WTC11 (cell line): ENCODE measurements at regions not wholly inside any gene's neighbourhood (a gene's known extent, or its start where the extent isn't known, plus 50 kb on each side); places are given as distances from the start of the nearest gene placed in this dataset.

Source experiments
- ATAC-seq: fragments of 200-7000 bp; cut with Tn5 transposase; 2 replicates; pipeline ENCODE4 v1.10.0; 2021; ENCODE audit warnings: mild to moderate bottlenecking, moderate library complexity
- CTCF ChIA-PET: fragments of 300-600 bp; sonication (Branson Sonifier 250); formaldehyde crosslinking; loops from one replicate; lab custom pipeline; 2021; ENCODE audit warnings: antibody characterized with exemption; lab: Charles Lee
- POLR2A ChIA-PET: fragments of 350-600 bp; sonication (Branson Sonifier 250); formaldehyde crosslinking; loops from one replicate; lab custom pipeline; 2021; ENCODE audit warnings: antibody characterized with exemption; lab: Charles Lee
- DNase-seq: peaks from one replicate; pipeline ENCODE4 v3.0.0; 2021; ENCODE audit warnings: low spot score
- H3K27ac Mint-ChIP-seq: 2 replicates; pipeline ENCODE4 v1.8.0; 2021; ENCODE audit warnings: mixed read lengths
- H3K27me3 Mint-ChIP-seq: 2 replicates; pipeline ENCODE4 v1.8.0; 2021; ENCODE audit warnings: low read depth, mild to moderate bottlenecking, moderate library complexity, mixed read lengths
- H3K36me3 Mint-ChIP-seq: 2 replicates; pipeline ENCODE4 v1.8.0; 2021; ENCODE audit warnings: mixed read lengths
- H3K4me1 Mint-ChIP-seq: 2 replicates; pipeline ENCODE4 v1.8.0; 2022; ENCODE audit warnings: mixed read lengths
- H3K4me3 Mint-ChIP-seq: 2 replicates; pipeline ENCODE4 v1.8.0; 2021; ENCODE audit warnings: mild to moderate bottlenecking, moderate library complexity, mixed read lengths
- H3K9me3 Mint-ChIP-seq: 2 replicates; pipeline ENCODE4 v1.8.0; 2021; ENCODE audit warnings: mixed read lengths
- CBFB ChIP-seq: sonication (generic); formaldehyde crosslinking; IDR thresholded peaks from 2 replicates; pipeline ENCODE4 v1.8.1; 2022; ENCODE audit warnings: mild to moderate bottlenecking, low read depth, missing genetic modification reagents
- JAZF1 ChIP-seq: fragments of 250-450 bp; sonication (Bioruptor Pico); IDR thresholded peaks from 2 replicates; pipeline ENCODE4 v1.9.0; 2021; ENCODE audit warnings: moderate library complexity, mild to moderate bottlenecking, inconsistent platforms
- KAT7 ChIP-seq: sonication (generic); formaldehyde crosslinking; IDR thresholded peaks from 2 replicates; pipeline ENCODE4 v1.8.1; 2023; ENCODE audit warnings: missing genetic modification reagents, mild to moderate bottlenecking, borderline replicate concordance
- MXD4 ChIP-seq: fragments of 250-450 bp; sonication (Bioruptor Pico); IDR thresholded peaks from 2 replicates; pipeline ENCODE4 v1.8.0; 2021; ENCODE audit warnings: mild to moderate bottlenecking, moderate library complexity, borderline replicate concordance
- NR1H2 ChIP-seq: sonication (generic); formaldehyde crosslinking; IDR thresholded peaks from 2 replicates; pipeline ENCODE4 v1.9.0; 2021; ENCODE audit warnings: mild to moderate bottlenecking, moderate library complexity, missing genetic modification reagents
- NR3C1 ChIP-seq: sonication (generic); formaldehyde crosslinking; conservative IDR thresholded peaks from 2 replicates; pipeline ENCODE4 v1.8.1; 2023; ENCODE audit warnings: low read depth, mild to moderate bottlenecking, missing genetic modification reagents
- RORB ChIP-seq: fragments of 250-450 bp; sonication (Bioruptor Pico); IDR thresholded peaks from 2 replicates; pipeline ENCODE4 v1.9.0; 2021; ENCODE audit warnings: mild to moderate bottlenecking
- ZNF121 ChIP-seq: sonication (generic); formaldehyde crosslinking; IDR thresholded peaks from 2 replicates; pipeline ENCODE4 v1.8.0; 2023; ENCODE audit warnings: missing genetic modification reagents
- ZNF219 ChIP-seq: sonication (generic); formaldehyde crosslinking; IDR thresholded peaks from 2 replicates; pipeline ENCODE4 v1.8.0; 2023; ENCODE audit warnings: missing genetic modification reagents, mild to moderate bottlenecking, borderline replicate concordance
- ZNF232 ChIP-seq: sonication (generic); formaldehyde crosslinking; IDR thresholded peaks from 2 replicates; pipeline ENCODE4 v1.8.0; 2022; ENCODE audit warnings: mild to moderate bottlenecking, missing genetic modification reagents
- ZNF317 ChIP-seq: sonication (generic); formaldehyde crosslinking; IDR thresholded peaks from 2 replicates; pipeline ENCODE4 v1.8.1; 2023; ENCODE audit warnings: low read depth, mild to moderate bottlenecking, moderate library complexity, missing genetic modification reagents, borderline replicate concordance
- ZNF396 ChIP-seq: fragments of 250-450 bp; sonication (Bioruptor Pico); IDR thresholded peaks from 2 replicates; pipeline ENCODE4 v1.8.0; 2021; ENCODE audit warnings: mild to moderate bottlenecking, moderate library complexity, borderline replicate concordance
- ZNF671 ChIP-seq: fragments of 250-450 bp; sonication (Bioruptor Pico); IDR thresholded peaks from 2 replicates; pipeline ENCODE4 v1.8.0; 2021; ENCODE audit warnings: mild to moderate bottlenecking
- TF ChIP-seq, protein P1 (sequence below): fragments of 250-450 bp; sonication (Bioruptor Pico); conservative IDR thresholded peaks from 2 replicates; pipeline ENCODE4 v1.9.0; 2021; ENCODE audit warnings: mild to moderate bottlenecking
- TF ChIP-seq, protein P2 (sequence below): fragments of 250-450 bp; sonication (Bioruptor Pico); IDR thresholded peaks from 2 replicates; pipeline ENCODE4 v1.8.0; 2021; ENCODE audit warnings: mild to moderate bottlenecking
- TF ChIP-seq, protein P3 (sequence below): sonication (generic); formaldehyde crosslinking; IDR thresholded peaks from 2 replicates; pipeline ENCODE4 v1.8.1; 2022; ENCODE audit warnings: mild to moderate bottlenecking, moderate library complexity, missing genetic modification reagents
- TF ChIP-seq, protein P4 (sequence below): fragments of 250-450 bp; sonication (Bioruptor Pico); IDR thresholded peaks from 2 replicates; pipeline ENCODE4 v1.9.0; 2021; ENCODE audit warnings: mild to moderate bottlenecking, borderline replicate concordance
- TF ChIP-seq, protein P5 (sequence below): fragments of 250-450 bp; sonication (Bioruptor Pico); IDR thresholded peaks from 2 replicates; pipeline ENCODE4 v1.9.0; 2021; ENCODE audit warnings: mild to moderate bottlenecking
- TF ChIP-seq, protein P6 (sequence below): fragments of 250-450 bp; sonication (Bioruptor Pico); IDR thresholded peaks from 2 replicates; pipeline ENCODE4 v2.1.2; 2022; ENCODE audit warnings: mild to moderate bottlenecking, moderate library complexity
- TF ChIP-seq, protein P7 (sequence below): sonication (generic); formaldehyde crosslinking; IDR thresholded peaks from 2 replicates; pipeline ENCODE4 v1.8.1; 2022; ENCODE audit warnings: low read depth, mild to moderate bottlenecking, moderate library complexity, missing genetic modification reagents, borderline replicate concordance

DNA sequence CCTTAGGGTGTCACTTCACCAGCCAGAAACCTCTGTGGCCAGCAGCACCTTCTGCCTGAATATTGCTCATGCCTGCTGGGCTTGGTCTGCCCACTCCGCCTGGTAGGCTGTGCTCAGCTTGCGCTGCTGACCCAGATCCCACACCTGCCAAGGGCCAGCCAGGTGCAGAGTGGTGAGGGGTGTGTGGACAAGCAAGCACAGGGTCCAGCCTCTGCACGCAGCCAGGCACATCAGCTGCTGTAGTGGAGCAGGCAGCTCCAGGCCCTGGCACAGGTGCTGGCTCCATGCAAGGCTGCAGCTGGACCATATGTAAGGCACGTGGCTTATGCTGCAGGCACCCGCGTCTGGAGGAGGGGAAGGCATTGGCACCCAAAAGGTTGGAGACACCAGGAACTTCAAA lies 567.4 kb downstream of the INHBA start:
- no peak overlapping the region for H3K4me3 Mint-ChIP-seq
- H3K9me3 Mint-ChIP-seq: no peaks in the 10 kb centered on the region
- no peak for DNase-seq
- peaks cover 21% of the 10 kb centered on the region for H3K4me1 Mint-ChIP-seq
- H3K27me3 Mint-ChIP-seq: no peaks in the 10 kb centered on the region
- H3K36me3 Mint-ChIP-seq: no peaks in the 10 kb centered on the region
- POLR2A ChIA-PET: no interaction called here
- ATAC-seq: no peak
- TF ChIP-seq, protein P1, sequence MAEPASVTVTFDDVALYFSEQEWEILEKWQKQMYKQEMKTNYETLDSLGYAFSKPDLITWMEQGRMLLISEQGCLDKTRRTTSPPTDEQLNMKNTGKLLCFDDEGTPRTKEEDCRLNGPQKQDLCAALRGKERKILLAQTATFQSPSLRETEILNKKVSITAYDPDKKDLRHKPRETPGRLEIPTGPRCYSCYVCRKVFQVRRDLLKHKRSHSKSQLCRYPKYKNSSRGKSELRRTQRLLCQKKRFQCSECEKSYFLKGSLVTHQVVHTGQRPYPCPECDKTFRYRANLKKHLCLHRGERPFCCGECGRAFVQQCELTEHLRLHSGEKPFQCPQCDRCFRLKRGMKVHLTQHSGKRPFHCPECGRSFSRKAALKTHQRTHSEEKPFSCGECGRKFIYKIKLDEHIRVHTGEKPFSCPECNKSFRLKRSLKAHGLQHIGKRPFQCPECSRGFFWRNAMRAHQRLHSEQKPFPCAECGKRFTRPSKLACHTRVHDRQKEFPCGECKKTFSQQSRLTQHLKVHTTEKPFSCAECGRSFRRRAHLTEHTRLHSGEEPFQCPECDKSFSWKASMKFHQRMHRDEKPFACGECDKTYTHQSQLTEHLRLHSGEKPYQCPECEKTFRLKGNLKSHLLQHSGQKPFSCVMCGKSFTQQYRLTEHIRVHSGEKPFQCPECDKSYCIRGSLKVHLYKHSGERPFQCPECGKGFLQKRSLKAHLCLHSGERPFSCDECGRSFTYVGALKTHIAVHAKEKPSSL (CRISPR knock-in tag): no peak
- TF ChIP-seq, protein P2, sequence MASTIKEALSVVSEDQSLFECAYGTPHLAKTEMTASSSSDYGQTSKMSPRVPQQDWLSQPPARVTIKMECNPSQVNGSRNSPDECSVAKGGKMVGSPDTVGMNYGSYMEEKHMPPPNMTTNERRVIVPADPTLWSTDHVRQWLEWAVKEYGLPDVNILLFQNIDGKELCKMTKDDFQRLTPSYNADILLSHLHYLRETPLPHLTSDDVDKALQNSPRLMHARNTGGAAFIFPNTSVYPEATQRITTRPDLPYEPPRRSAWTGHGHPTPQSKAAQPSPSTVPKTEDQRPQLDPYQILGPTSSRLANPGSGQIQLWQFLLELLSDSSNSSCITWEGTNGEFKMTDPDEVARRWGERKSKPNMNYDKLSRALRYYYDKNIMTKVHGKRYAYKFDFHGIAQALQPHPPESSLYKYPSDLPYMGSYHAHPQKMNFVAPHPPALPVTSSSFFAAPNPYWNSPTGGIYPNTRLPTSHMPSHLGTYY (CRISPR knock-in tag): no peak
- TF ChIP-seq NR1H2: no peak
- no peak for TF ChIP-seq ZNF671 (CRISPR knock-in tag)
- TF ChIP-seq ZNF396 (CRISPR knock-in tag): no peak
- TF ChIP-seq ZNF219: no peak
- no peak for TF ChIP-seq CBFB (CRISPR knock-in tag)
- TF ChIP-seq ZNF232 (CRISPR knock-in tag): no peak
- TF ChIP-seq, protein P3, sequence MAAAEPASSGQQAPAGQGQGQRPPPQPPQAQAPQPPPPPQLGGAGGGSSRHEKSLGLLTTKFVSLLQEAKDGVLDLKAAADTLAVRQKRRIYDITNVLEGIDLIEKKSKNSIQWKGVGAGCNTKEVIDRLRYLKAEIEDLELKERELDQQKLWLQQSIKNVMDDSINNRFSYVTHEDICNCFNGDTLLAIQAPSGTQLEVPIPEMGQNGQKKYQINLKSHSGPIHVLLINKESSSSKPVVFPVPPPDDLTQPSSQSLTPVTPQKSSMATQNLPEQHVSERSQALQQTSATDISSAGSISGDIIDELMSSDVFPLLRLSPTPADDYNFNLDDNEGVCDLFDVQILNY (CRISPR knock-in tag): no peak
- TF ChIP-seq, protein P4, sequence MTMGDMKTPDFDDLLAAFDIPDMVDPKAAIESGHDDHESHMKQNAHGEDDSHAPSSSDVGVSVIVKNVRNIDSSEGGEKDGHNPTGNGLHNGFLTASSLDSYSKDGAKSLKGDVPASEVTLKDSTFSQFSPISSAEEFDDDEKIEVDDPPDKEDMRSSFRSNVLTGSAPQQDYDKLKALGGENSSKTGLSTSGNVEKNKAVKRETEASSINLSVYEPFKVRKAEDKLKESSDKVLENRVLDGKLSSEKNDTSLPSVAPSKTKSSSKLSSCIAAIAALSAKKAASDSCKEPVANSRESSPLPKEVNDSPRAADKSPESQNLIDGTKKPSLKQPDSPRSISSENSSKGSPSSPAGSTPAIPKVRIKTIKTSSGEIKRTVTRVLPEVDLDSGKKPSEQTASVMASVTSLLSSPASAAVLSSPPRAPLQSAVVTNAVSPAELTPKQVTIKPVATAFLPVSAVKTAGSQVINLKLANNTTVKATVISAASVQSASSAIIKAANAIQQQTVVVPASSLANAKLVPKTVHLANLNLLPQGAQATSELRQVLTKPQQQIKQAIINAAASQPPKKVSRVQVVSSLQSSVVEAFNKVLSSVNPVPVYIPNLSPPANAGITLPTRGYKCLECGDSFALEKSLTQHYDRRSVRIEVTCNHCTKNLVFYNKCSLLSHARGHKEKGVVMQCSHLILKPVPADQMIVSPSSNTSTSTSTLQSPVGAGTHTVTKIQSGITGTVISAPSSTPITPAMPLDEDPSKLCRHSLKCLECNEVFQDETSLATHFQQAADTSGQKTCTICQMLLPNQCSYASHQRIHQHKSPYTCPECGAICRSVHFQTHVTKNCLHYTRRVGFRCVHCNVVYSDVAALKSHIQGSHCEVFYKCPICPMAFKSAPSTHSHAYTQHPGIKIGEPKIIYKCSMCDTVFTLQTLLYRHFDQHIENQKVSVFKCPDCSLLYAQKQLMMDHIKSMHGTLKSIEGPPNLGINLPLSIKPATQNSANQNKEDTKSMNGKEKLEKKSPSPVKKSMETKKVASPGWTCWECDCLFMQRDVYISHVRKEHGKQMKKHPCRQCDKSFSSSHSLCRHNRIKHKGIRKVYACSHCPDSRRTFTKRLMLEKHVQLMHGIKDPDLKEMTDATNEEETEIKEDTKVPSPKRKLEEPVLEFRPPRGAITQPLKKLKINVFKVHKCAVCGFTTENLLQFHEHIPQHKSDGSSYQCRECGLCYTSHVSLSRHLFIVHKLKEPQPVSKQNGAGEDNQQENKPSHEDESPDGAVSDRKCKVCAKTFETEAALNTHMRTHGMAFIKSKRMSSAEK (CRISPR knock-in tag): no peak
- TF ChIP-seq, protein P5, sequence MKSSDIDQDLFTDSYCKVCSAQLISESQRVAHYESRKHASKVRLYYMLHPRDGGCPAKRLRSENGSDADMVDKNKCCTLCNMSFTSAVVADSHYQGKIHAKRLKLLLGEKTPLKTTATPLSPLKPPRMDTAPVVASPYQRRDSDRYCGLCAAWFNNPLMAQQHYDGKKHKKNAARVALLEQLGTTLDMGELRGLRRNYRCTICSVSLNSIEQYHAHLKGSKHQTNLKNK (CRISPR knock-in tag): no peak
- TF ChIP-seq, all 79 proteins: peak for 0
- H3K27ac Mint-ChIP-seq: no peak overlapping the region
- CTCF ChIA-PET: interaction anchor here (0.8 kb wide), 1 partner anchor 576 kb away, joined by 3 read pairs; no protein-coding TSS in a partner anchor

DNA sequence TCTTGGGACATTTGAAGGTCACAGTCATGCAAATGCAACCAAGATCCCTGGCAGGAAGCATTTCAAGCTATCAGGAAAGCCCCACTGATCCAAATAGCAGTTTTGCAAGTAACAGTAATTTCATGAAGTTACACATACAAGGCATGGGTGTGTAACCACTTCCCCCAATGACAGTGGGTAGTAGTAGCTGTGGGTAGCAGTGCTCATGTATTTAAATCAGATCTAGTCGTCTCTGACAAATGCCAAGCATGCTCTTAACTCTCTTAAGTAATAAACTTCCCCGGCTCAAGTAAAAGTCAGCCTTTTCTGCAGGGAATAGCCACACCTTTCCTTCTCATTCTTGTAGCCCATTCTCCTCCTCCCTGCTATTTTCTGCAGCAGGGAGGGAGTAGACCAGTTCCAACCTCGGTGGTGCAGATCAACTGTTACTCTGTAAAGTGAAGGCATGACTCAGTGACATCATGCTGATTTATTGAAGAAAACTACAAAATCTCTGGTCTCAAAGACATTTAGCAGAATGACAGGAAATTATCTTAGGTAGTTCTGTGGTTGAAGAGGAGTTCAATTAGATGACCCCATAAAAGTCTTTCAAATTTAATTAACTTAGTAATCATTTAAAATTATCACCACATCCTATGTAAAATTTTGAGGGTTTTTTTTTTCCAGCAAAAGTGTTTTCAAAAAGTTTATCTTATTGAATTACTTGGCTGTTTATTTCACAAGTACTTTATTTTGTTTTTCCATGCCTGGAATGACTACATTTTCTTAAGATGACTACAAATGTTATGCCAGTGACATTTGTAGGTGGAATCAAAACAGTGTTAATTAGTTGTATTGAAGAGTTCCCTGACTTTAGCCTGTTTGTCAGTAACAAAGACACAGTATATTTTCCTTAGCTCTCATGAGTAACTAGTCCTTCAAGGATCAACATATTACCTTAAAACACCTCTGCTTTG lies 568.3 kb downstream of the INHBA start:
- H3K4me3 Mint-ChIP-seq: no peak overlapping the region
- ChIA-PET POLR2A (no interaction called here), CTCF (no interaction called here)
- no peaks in the 10 kb centered on the region for H3K36me3 Mint-ChIP-seq
- no peak for DNase-seq
- peaks cover 30% of the 10 kb centered on the region for H3K4me1 Mint-ChIP-seq
- no peak overlapping the region for H3K27ac Mint-ChIP-seq
- H3K9me3 Mint-ChIP-seq: no peaks in the 10 kb centered on the region
- no peak for ATAC-seq
- H3K27me3 Mint-ChIP-seq: no peaks in the 10 kb centered on the region
- no peak for TF ChIP-seq KAT7 (CRISPR knock-in tag)
- TF ChIP-seq ZNF317 (CRISPR knock-in tag): no peak
- no peak for TF ChIP-seq NR3C1 (CRISPR knock-in tag)
- no peak for TF ChIP-seq JAZF1 (CRISPR knock-in tag)
- no peak for TF ChIP-seq MXD4 (CRISPR knock-in tag)
- no peak for TF ChIP-seq RORB
- no peak for TF ChIP-seq ZNF121 (CRISPR knock-in tag)
- TF ChIP-seq ZNF396 (CRISPR knock-in tag): no peak
- TF ChIP-seq, protein P6, sequence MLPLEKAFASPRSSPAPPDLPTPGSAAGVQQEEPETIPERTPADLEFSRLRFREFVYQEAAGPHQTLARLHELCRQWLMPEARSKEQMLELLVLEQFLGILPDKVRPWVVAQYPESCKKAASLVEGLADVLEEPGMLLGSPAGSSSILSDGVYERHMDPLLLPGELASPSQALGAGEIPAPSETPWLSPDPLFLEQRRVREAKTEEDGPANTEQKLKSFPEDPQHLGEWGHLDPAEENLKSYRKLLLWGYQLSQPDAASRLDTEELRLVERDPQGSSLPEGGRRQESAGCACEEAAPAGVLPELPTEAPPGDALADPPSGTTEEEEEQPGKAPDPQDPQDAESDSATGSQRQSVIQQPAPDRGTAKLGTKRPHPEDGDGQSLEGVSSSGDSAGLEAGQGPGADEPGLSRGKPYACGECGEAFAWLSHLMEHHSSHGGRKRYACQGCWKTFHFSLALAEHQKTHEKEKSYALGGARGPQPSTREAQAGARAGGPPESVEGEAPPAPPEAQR (CRISPR knock-in tag): no peak
- TF ChIP-seq, protein P7, sequence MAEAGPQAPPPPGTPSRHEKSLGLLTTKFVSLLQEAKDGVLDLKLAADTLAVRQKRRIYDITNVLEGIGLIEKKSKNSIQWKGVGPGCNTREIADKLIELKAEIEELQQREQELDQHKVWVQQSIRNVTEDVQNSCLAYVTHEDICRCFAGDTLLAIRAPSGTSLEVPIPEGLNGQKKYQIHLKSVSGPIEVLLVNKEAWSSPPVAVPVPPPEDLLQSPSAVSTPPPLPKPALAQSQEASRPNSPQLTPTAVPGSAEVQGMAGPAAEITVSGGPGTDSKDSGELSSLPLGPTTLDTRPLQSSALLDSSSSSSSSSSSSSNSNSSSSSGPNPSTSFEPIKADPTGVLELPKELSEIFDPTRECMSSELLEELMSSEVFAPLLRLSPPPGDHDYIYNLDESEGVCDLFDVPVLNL (CRISPR knock-in tag): no peak
